IMR-90 (cell line): ENCODE measurements at regions not wholly inside any gene's neighbourhood (a gene's known extent, or its start where the extent isn't known, plus 50 kb on each side); places are given as distances from the start of the nearest gene placed in this dataset.

ENCODE experiments used
- ATAC-seq: fragments of 200-7000 bp; cut with Tn5 transposase; 2 replicates; pipeline ENCODE4 v1.9.1; 2020; ENCODE audit warnings: low read depth, mild to moderate bottlenecking, moderate library complexity
- BruUV-seq: library from RNA; stranded (reverse); fragments of 400-500 nt; replicated peaks from 2 replicates; lab custom pipeline; 2021; lab: Mats Ljungman, UMichigan
- CTCF ChIA-PET: fragments of 300-600 bp; formaldehyde crosslinking; extraction: SDS; loops from one replicate; lab custom pipeline; 2021; ENCODE audit warnings: antibody characterized with exemption; lab: Yijun Ruan, JAX
- POLR2A ChIA-PET: fragments of 300-600 bp; sonication (Branson Sonifier 250); formaldehyde crosslinking; loops from one replicate; lab custom pipeline; 2022; ENCODE audit warnings: antibody characterized with exemption; ENCODE audit not compliant: unreplicated experiment; lab: Charles Lee
- DNase-seq: peaks from one replicate; pipeline ENCODE4 v3.0.0; 2013
- H2AFZ ChIP-seq: replicated peaks from 2 replicates; pipeline ENCODE3; 2013; ENCODE audit warnings: low read length, mild to moderate bottlenecking; ENCODE audit not compliant: poor library complexity
- H2AK5ac ChIP-seq: 2 replicates; pipeline ENCODE4 v1.6.1; 2013; ENCODE audit warnings: low read depth, low read length, inconsistent platforms
- H2AK9ac ChIP-seq: replicated peaks from 2 replicates; pipeline ENCODE3; 2013; ENCODE audit warnings: mild to moderate bottlenecking, low read depth, low read length, moderate library complexity; ENCODE audit not compliant: poor library complexity
- H2BK120ac ChIP-seq: 2 replicates; pipeline ENCODE4 v1.6.1; 2013; ENCODE audit warnings: low read depth, low read length, inconsistent platforms
- H2BK15ac ChIP-seq: 3 replicates; pipeline ENCODE4 v1.6.1; 2013; ENCODE audit warnings: low read depth, low read length, inconsistent platforms
- H2BK20ac ChIP-seq: 2 replicates; pipeline ENCODE4 v1.6.1; 2013; ENCODE audit warnings: low read depth, mild to moderate bottlenecking, inconsistent platforms, low read length, moderate library complexity
- H2BK5ac ChIP-seq: 2 replicates; pipeline ENCODE4 v1.6.1; 2013; ENCODE audit warnings: mild to moderate bottlenecking, low read depth, low read length, inconsistent platforms; ENCODE audit not compliant: poor library complexity, severe bottlenecking
- H3K14ac ChIP-seq: replicated peaks from 2 replicates; pipeline ENCODE4 v1.6.1; 2013; ENCODE audit warnings: low read depth, low read length, inconsistent platforms
- H3K18ac ChIP-seq: 2 replicates; pipeline ENCODE4 v1.6.1; 2013; ENCODE audit warnings: low read depth, low read length, control low read depth
- H3K23ac ChIP-seq: 2 replicates; pipeline ENCODE4 v1.6.1; 2013; ENCODE audit warnings: low read depth, low read length, inconsistent platforms
- H3K27ac ChIP-seq: 2 replicates; pipeline ENCODE4 v1.5.1; 2013; ENCODE audit warnings: mild to moderate bottlenecking, control low read depth, low read length; ENCODE audit not compliant: insufficient read depth
- H3K27me3 ChIP-seq: 2 replicates; pipeline ENCODE4 v1.6.1; 2013; ENCODE audit warnings: low read length; ENCODE audit not compliant: control insufficient read depth, insufficient read depth
- H3K36me3 ChIP-seq: 2 replicates; pipeline ENCODE4 v1.6.1; 2013; ENCODE audit warnings: low read length, mixed read lengths; ENCODE audit not compliant: control insufficient read depth, insufficient read depth
- H3K4ac ChIP-seq: 2 replicates; pipeline ENCODE4 v1.6.1; 2013; ENCODE audit warnings: low read depth, low read length, inconsistent platforms
- H3K4me1 ChIP-seq: 2 replicates; pipeline ENCODE4 v1.6.1; 2013; ENCODE audit warnings: low read length, mixed read lengths; ENCODE audit not compliant: control insufficient read depth, insufficient read depth
- H3K4me2 ChIP-seq: 2 replicates; pipeline ENCODE4 v1.6.1; 2013; ENCODE audit warnings: low read depth, mild to moderate bottlenecking, control low read depth, low read length, moderate library complexity
- H3K4me3 ChIP-seq: 2 replicates; pipeline ENCODE4 v1.5.1; 2013; ENCODE audit warnings: low read depth, mild to moderate bottlenecking, control low read depth, low read length, moderate library complexity; ENCODE audit not compliant: insufficient read depth
- H3K56ac ChIP-seq: 2 replicates; pipeline ENCODE4 v1.6.1; 2013; ENCODE audit warnings: low read length, inconsistent platforms; ENCODE audit not compliant: insufficient read depth; ENCODE audit errors: extremely low read depth
- H3K79me1 ChIP-seq, 2 experiments: 2 replicates each; pipeline ENCODE4 v1.6.1; 2013; ENCODE audit warnings: low read length in 2 of 2, inconsistent platforms in 1 of 2, low read depth in 1 of 2
- H3K9ac ChIP-seq: 2 replicates; pipeline ENCODE4 v1.6.1; 2013; ENCODE audit warnings: low read depth, low read length, control low read depth
- H3K9me1 ChIP-seq: 2 replicates; pipeline ENCODE4 v1.6.1; 2013; ENCODE audit warnings: low read length, inconsistent platforms; ENCODE audit not compliant: insufficient read depth
- H3K9me3 ChIP-seq: 2 replicates; pipeline ENCODE4 v1.6.1; 2013; ENCODE audit warnings: low read length; ENCODE audit not compliant: control insufficient read depth, insufficient read depth
- H4K20me1 ChIP-seq: 2 replicates; pipeline ENCODE4 v1.6.1; 2013; ENCODE audit warnings: low read length, inconsistent platforms; ENCODE audit not compliant: insufficient read depth
- H4K5ac ChIP-seq: 2 replicates; pipeline ENCODE4 v1.6.1; 2013; ENCODE audit warnings: mild to moderate bottlenecking, low read depth, low read length, control low read depth
- H4K8ac ChIP-seq, 2 experiments: 2 replicates each; pipeline ENCODE4 v1.6.1; 2013; ENCODE audit warnings: low read depth in 2 of 2, low read length in 2 of 2, control low read depth in 1 of 2, inconsistent platforms in 1 of 2
- H4K91ac ChIP-seq: 2 replicates; pipeline ENCODE4 v1.6.1; 2013; ENCODE audit warnings: low read depth, low read length, inconsistent platforms; ENCODE audit not compliant: insufficient read depth
- MAFK ChIP-seq: IDR thresholded peaks from 2 replicates; pipeline ENCODE4 v1.6.1; 2012; ENCODE audit warnings: low read depth, low read length, improper control_type of control experiment
- MXI1 ChIP-seq: IDR thresholded peaks from 2 replicates; pipeline ENCODE4 v1.6.1; 2012; ENCODE audit warnings: low read depth, mild to moderate bottlenecking, low read length, moderate library complexity, borderline replicate concordance
- WGBS, 2 experiments: methylation state at CpG; one replicate each; pipeline versions ENCODE4 v1.1.5 to v1.1.7; 2013; ENCODE audit warnings: missing lambda C conversion rate in 2 of 2; ENCODE audit not compliant: insufficient read length in 1 of 2; ENCODE audit errors: extremely low coverage in 2 of 2; 5-methylcytosine and 5-hydroxymethylcytosine counted together
- dilution Hi-C: fragments of 300-500 bp; cut with HindIII; formaldehyde crosslinking; loops from one replicate; pipeline ENCODE4 v1.14.3; 2018; ENCODE audit warnings: low sequenced_read_pairs; ENCODE audit not compliant: unreplicated experiment
- in situ Hi-C: fragments of 300-500 bp; cut with MboI; formaldehyde crosslinking; loops from 3 replicates; pipeline ENCODE4 v1.14.3; 2019; ENCODE audit warnings: low sequenced_read_pairs, inconsistent platforms, mixed read lengths
- intact Hi-C: fragments of 100-400 bp; cut with micrococcal nuclease; formaldehyde crosslinking; loops from 2 replicates; pipeline ENCODE4 v1.10.0; 2022

GRCh38 chr7:41612798-41613197, 90.1 kb downstream of the INHBA start:
- H3K18ac ChIP-seq, result no peak overlapping the region
- POLR2A ChIA-PET, result no interaction called here
- no peak overlapping the region for H3K4ac ChIP-seq
- dilution Hi-C loops, result no loop called here
- no peaks in the 10 kb centered on the region for H3K27me3 ChIP-seq
- H2BK20ac ChIP-seq, result no peak overlapping the region
- no peak overlapping the region for H4K8ac ChIP-seq
- H3K23ac ChIP-seq, result no peak overlapping the region
- no peak overlapping the region for H3K14ac ChIP-seq
- WGBS, 2 experiments, result no CpG with 5 or more reads among the region's 2 CpGs
- no peak overlapping the region for H2BK15ac ChIP-seq
- no peak overlapping the region for H2BK5ac ChIP-seq
- TF ChIP-seq MXI1 (no peak), MAFK (no peak)
- no peaks in the 10 kb centered on the region for H3K9me1 ChIP-seq
- no peaks in the 10 kb centered on the region for H4K20me1 ChIP-seq
- H2AK9ac ChIP-seq, result no peak overlapping the region
- in situ Hi-C loops, result no loop called here
- CTCF ChIA-PET, result no interaction called here
- H2AK5ac ChIP-seq, result no peak overlapping the region
- no peak overlapping the region for H3K27ac ChIP-seq
- H2AFZ ChIP-seq, result no peak overlapping the region
- intact Hi-C loops, result no loop called here
- H3K36me3 ChIP-seq, result no peaks in the 10 kb centered on the region
- H2BK120ac ChIP-seq, result no peak overlapping the region
- no peaks in the 10 kb centered on the region for H3K4me1 ChIP-seq
- H3K79me1 ChIP-seq, result no peaks in the 10 kb centered on the region
- H3K9me3 ChIP-seq, result no peaks in the 10 kb centered on the region
- DNase-seq, result no peak
- H4K91ac ChIP-seq, result no peak overlapping the region
- no peak overlapping the region for H3K4me2 ChIP-seq
- ATAC-seq, result no peak
- H3K9ac ChIP-seq, result no peak overlapping the region
- no TSS peak for BruUV-seq
- no peak overlapping the region for H3K4me3 ChIP-seq
- no peak overlapping the region for H4K5ac ChIP-seq
- H3K56ac ChIP-seq, result no peak overlapping the region
